Omental fat pad (tissue), 3 donors: ENCODE measurements at regions not wholly inside any gene's neighbourhood (a gene's known extent, or its start where the extent isn't known, plus 50 kb on each side); places are given as distances from the start of the nearest gene placed in this dataset.

ENCODE experiments used
- ATAC-seq: fragments of 150-250 bp; one replicate; pipeline ENCODE4 v1.9.1; 2016; ENCODE audit warnings: mild to moderate bottlenecking, moderate library complexity; ENCODE audit not compliant: low FRiP score
- DNase-seq: peaks from one replicate; pipeline ENCODE4 v3.0.0-alpha.2; 2019; ENCODE audit warnings: low spot score
- CTCF ChIP-seq, 3 donors: fragments of 450-650 bp; IDR thresholded peaks; one replicate each; pipeline ENCODE4 v1.5.1; 2016 to 2017; ENCODE audit warnings: antibody characterized with exemption in 3 of 3, mild to moderate bottlenecking in 3 of 3, moderate library complexity in 2 of 3

GRCh38 chr3:194857469-194858113, 171.9 kb downstream of the FAM43A start:
- ATAC-seq: no peak
- no peak for DNase-seq

DNA sequence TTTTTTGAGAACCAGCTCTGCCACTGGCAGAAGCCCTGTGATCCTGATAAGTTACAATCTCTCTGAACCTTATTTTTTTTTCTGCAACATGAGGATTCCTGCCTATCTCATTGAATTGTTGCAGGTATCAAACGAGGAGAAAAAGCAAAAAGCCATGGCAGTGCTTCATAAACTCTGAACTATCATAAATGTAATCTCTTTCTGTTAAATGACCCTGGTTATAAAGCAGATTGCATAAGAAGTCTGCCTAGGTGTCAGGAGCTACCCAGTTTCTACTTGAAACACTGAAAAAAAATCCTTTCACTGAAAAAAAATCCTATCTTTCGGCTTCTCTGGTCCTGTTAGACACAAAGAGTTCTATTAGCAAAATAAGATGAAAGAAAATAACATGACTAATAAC, 172.7 kb downstream of the FAM43A start:
- no peak for DNase-seq
- no peak for TF ChIP-seq CTCF (IDR thresholded peaks at IDR 0.05)
- ATAC-seq: no peak

More at GRCh38 chr3:194857469-194858113, 171.9 kb downstream of the FAM43A start:
- no peak for TF ChIP-seq CTCF (IDR thresholded peaks at IDR 0.05)

DNA sequence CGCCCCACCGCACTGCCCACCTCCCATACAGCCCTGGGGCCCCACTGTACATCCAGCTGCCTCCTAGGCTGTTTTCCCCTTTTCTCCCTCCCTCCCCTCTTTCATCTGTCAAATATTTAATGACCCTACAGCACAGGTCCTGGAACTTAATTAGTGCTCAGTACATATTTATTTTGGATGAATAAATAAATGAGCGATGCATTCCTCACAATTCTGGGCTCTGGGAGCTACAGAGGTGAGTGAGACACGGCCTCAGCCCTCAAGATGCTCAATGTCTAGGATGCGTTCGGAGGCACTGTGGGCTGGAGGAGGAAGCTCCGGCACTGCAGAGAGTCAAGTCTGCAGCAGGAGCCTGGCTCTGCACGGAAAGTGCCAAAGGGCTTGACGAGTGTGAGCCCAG, 175.0 kb downstream of the FAM43A start:
- ATAC-seq (no peak), DNase-seq (no peak)
- no peak for TF ChIP-seq CTCF (IDR thresholded peaks at IDR 0.05)

- TF ChIP-seq CTCF (IDR thresholded peaks at IDR 0.05): no peak
- ATAC-seq: no peak
These were observed 175.7 kb downstream of the FAM43A start for GRCh38 chr3:194861375-194861774.

DNA sequence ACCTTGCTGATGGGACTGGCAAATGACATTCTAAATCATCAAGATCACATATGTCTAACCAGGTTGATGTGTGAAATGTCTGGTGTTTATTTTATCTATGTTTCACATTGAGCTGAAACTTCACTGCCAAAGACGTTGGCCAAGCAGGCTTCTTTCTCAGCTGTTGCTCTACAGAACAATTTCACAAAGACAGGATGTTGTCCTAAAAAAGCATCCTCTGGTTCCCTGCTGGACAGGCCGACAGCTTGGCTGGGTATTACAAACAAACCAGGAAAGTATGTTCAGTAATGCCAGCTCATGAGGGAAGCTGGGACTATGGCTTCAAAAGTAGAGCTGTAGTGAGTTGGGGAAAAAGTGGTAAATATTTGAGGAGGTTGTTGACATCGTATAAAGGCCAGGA, 179.4 kb downstream of the FAM43A start:
- TF ChIP-seq CTCF (IDR thresholded peaks at IDR 0.05): no peak
- ATAC-seq (no peak), DNase-seq (no peak)

More at GRCh38 chr3:194861375-194861774, 175.7 kb downstream of the FAM43A start:
- no peak for DNase-seq

DNA sequence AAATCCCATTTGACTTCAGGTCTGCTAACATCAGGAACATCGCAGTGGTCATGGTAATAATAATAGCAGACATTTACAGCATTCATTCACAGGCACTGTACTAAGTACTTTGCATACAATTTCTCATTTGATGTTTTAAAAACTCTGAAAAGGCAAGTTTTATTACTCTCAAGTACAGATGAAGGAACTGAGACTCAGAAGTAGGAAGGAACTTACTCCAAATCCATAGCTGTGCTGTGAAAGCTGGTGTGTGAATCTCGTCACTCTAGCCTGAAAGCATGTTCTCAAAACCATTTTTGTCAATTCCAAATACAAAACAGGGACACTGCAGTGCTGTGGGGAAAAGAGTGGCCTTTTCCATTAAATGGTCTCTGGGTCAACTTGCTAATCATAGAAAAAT, 179.9 kb downstream of the FAM43A start:
- TF ChIP-seq CTCF (IDR thresholded peaks at IDR 0.05): no peak
- ATAC-seq (no peak), DNase-seq (no peak)

- no peak for ATAC-seq
- no peak for DNase-seq
- TF ChIP-seq CTCF (IDR thresholded peaks at IDR 0.05): no peak
These were observed 180.6 kb downstream of the FAM43A start for GRCh38 chr3:194866236-194866635.
